DLD1 (cell line): ENCODE measurements at regions not wholly inside any gene's neighbourhood (a gene's known extent, or its start where the extent isn't known, plus 50 kb on each side); places are given as distances from the start of the nearest gene placed in this dataset.
"Not testable (repeated sequence)": the region's sequence is repeated elsewhere in the genome, so short reads cannot be mapped to it uniquely, and the experiment has no call there.

Experiments
- in situ Hi-C: cut with HindIII; loops from 2 replicates; pipeline ENCODE4 v1.10.0; 2017; ENCODE audit warnings: low sequenced_read_pairs

DNA sequence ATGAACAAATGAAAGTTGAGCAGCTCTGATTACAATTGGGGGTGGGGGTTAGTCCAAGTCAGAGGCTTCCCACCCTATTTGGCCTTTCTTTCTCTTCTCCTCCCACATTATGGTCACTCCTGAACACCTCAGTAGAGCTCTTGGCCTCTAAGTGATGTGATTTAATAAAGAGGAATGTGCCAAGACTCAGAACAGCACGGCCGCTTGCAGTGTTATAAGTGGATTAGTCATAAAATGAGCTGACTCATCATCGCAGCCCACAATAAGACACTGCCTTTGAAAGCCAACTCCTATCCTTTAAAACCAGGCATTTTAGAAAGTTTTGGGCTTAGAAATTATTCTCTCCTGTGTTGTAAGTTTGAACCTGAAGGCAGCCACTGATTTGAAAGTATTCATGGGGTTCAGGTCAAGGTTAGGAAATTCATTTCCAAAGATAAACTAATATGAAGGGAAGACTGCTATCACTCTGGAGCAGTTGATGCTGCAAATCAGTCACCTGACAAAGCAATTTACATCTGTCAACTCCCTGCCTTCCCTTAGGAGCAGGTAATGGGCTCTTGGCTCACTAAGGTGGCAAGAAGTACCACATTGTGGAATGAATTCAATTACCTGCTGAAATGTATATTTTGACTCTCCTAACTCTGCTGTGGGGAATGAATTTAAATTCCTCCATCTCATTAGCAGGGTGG, 283.6 kb upstream of the NMUR2 start:
- in situ Hi-C loops, result no loop called here

GRCh38 chr5:152689250-152689711, 284.2 kb upstream of the NMUR2 start:
- in situ Hi-C loops, result no loop called here

DNA sequence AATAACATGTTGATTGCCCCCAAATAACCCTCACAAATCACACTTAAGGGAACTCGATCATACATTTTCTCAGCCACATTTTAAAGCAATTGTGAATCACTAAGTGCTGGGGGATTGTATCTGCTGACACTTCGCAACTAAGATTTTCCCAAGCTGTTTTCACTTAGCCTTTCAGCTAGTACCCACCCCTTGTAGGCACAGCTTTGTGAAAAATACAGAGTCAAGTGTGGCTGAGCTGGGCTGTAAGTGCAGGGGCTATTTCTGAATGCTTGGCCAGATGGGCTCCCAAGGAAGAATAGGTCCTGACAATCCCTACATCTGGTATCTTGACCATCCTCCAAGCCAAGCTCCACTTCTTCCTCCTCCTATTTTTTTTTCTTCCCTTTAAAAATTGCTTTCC, 289.2 kb upstream of the NMUR2 start:
- in situ Hi-C loops, result no loop called here

GRCh38 chr5:152701305-152701949, 296.3 kb upstream of the NMUR2 start:
- in situ Hi-C loops, result no loop called here

GRCh38 chr5:152704286-152704685, 299.2 kb upstream of the NMUR2 start:
- in situ Hi-C loops, result no loop called here

- in situ Hi-C loops, result no loop called here
Observed at GRCh38 chr5:152711801-152712388, 306.8 kb upstream of the NMUR2 start.

DNA sequence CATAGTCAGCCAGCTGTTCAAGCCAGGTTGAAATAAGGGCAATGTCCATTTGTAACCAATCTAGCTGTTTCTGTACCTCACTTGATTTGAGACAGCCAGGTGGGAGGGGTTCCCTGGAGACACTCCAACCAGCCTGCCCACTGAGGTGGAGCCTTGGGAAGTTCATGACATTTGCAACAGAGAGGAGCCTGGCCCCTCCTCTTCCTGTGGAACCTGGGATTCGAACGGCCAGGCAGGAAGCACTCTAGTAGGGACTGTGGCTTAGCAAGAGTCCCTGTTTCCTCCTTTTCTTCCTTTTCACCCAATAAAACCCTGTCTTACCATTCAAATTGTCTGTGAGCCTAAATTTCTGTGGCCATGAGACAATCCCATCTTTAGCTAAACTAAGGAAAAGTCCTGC, 312.3 kb upstream of the NMUR2 start:
- in situ Hi-C loops, result no loop called here

DNA sequence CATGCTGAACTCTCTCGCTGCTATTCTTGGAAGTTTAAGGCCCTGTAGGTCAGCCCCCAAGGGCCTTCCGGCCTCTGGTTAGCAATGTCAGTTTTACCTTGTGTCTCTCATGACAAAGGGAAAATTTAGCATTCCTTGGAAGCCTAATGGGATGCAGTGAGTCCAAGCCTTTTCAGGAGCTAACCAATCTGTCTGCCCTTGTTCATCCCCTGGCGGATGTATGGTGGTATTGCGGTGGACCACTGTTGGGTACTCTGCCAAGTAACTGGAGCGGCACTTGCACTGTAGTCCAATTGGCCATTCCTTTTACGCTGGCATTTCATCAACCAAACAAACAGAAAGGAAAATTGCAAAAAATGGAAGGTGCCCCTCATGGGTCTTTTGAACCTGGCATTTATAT, 318.4 kb upstream of the NMUR2 start:
- in situ Hi-C loops, result no loop called here

- in situ Hi-C loops, result no loop called here
Observed at GRCh38 chr5:152730176-152730575, 325.1 kb upstream of the NMUR2 start.

GRCh38 chr5:152736906-152737305, 331.8 kb upstream of the NMUR2 start:
- in situ Hi-C loops, result no loop called here

GRCh38 chr5:152739916-152740315, 334.8 kb upstream of the NMUR2 start:
- in situ Hi-C loops, result no loop called here

DNA sequence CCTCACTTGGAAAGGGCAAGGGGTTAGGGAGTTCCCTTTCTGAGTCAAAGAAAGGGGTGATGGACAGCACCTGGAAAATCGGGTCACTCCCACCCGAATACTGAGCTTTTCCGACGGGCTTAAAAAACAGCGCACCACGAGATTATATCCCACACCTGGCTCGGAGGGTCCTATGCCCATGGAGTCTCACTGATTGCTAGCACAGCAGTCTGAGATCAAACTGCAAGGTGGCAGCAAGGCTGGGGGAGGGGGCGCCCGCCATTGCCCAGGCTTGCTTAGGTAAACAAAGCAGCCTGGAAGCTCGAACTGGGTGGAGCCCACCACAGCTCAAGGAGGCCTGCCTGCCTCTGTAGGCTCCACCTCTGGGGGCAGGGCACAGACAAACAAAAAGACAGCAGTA, 336.0 kb upstream of the NMUR2 start:
- in situ Hi-C loops, result not testable (repeated sequence)

DNA sequence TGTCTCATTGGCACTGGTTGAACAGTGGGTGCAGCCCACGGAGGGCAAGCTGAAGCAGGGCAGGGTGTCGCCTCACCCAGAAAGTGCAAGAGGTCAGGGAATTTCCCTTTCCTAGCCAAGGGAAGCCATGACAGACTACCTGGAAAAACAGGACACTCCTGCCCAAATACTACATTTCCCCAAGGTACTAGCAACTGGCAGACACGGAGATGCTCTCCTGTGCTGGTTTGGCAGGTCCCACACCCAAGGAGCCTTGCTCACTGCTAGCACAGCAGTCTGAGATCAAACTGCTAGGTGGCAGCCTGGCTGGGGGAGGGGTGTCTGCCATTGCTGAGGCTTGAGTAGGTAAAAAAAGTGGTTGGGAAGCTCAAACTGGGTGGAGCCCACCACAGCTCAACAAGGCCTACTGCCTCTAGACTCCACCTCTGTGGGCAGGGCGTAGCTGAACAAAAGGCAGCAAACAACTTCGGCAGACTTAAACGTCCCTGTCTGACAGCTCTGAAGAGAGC, 382.7 kb upstream of the NMUR2 start:
- in situ Hi-C loops, result not testable (repeated sequence)

- in situ Hi-C loops, result no loop called here
Observed at GRCh38 chr5:152801886-152802285, 396.8 kb upstream of the NMUR2 start.

DNA sequence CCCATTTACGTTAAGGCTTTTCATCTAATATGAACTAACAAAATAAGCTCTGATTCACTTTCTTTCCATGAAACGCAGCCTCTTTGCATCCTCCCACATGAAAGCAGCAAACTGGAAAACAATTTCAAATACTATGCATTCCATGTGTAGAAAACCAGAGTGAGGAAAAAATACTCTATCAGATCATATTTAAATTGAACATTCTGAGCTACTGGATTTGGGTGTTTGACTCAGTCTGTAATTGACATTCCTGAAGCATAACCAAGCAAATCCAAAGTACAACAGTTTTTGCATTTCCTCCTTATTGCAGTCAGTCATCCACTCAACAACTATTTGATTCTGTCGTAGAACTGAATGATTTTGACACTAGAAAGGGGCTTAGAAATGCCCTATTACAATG, 399.1 kb upstream of the NMUR2 start:
- in situ Hi-C loops, result no loop called here

DNA sequence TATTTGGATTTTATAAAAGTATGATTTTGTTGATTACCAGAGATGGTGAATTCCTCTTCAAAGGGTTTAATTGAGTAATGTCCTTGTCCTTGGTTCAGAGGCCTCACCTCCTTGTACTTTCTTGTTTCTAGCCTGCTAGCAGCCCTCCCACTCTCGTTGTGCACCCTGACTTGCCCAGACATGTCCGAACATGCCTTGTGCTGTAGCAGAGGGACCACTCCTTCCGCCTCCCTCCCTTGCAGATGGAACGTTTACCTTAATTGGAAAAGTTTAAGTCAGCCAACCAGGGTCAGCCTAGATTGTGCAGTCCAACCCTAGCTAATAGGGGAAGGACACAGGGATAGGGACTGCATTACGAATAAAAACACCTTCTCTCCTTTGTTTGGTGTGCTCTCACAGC, 406.9 kb upstream of the NMUR2 start:
- in situ Hi-C loops, result no loop called here

DNA sequence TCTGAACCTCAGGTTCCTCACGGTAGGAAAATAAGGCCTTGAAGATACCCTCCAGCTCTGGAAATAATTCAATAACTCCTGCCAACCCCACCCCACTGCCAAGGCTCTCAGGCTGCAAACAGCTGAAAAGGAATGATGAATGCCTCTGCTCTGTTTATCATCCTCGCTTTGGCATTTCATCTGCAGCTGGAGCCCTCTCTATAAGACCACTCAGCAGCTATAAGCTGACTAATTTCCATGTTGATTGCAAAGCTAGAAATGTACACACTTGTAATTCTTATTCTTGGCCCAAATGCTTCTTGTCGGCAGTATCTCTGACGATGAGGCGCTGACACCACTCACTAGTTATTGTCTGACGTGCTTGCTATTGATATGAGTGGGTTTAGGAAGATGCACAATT, 408.4 kb upstream of the NMUR2 start:
- in situ Hi-C loops, result no loop called here

GRCh38 chr5:152819891-152820290, 414.8 kb upstream of the NMUR2 start:
- in situ Hi-C loops, result no loop called here

- in situ Hi-C loops, result no loop called here
Observed at GRCh38 chr5:152824316-152824715, 419.2 kb upstream of the NMUR2 start.

- in situ Hi-C loops, result no loop called here
Observed at GRCh38 chr5:152838241-152838786, 433.2 kb upstream of the NMUR2 start.

- in situ Hi-C loops, result no loop called here
Observed at GRCh38 chr5:152844713-152845112, 439.6 kb upstream of the NMUR2 start.

GRCh38 chr5:152853361-152853760, 448.3 kb upstream of the NMUR2 start:
- in situ Hi-C loops, result no loop called here
